HG02852 (cell line): ENCODE measurements at regions not wholly inside any gene's neighbourhood (a gene's known extent, or its start where the extent isn't known, plus 50 kb on each side); places are given as distances from the start of the nearest gene placed in this dataset.
"Not testable (repeated sequence)": the region's sequence is repeated elsewhere in the genome, so short reads cannot be mapped to it uniquely, and the experiment has no call there.

Experiments used
- ATAC-seq: cut with Tn5 transposase; IDR thresholded peaks from one replicate; pipeline ENCODE4 v1.9.1; 2021; ENCODE audit warnings: mild to moderate bottlenecking, moderate library complexity; ENCODE audit not compliant: unreplicated experiment

DNA sequence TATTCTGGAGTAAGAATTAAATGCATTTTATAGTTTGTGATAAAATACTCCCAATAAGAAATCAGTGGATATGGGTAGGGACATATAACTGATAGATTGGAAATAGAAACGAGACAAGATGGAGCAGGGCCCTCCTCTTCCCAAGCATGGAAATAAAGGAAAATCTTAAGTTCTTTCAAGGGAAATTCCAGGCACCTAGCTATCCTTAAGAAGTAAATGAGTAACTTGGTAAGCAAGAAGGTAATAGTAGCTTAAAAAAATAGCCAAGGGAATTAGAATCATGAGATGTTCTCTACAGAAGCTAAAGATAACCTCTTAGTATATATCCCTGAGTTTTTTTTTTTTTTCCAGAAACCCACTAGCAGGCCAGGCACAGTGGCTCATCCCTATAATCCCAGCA, 105.5 kb upstream of the FAM3C start:
- ATAC-seq = no peak

- no peak for ATAC-seq
These were observed 104.4 kb upstream of the FAM3C start for GRCh38 chr7:121500360-121501058.

DNA sequence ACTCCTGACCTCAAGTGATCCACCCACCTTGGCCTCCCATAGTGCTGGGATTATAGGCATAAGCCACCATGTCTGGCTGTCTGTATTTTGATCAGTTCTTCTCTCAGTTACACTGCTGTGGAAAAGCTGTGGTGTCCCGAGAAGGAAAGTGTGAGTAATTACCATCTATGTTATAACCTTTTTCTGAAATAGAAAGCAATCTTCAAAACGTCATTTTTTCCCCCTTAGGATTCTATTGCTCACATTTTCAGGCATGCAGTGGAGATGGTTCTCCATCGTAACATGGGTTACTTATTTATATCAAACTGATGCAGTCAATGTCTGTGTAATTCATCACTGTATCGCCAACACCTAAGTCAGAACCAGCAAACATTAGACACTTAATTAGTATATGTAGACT, 103.5 kb upstream of the FAM3C start:
- no peak for ATAC-seq

GRCh38 chr7:121498816-121499215, 102.7 kb upstream of the FAM3C start:
- no peak for ATAC-seq

DNA sequence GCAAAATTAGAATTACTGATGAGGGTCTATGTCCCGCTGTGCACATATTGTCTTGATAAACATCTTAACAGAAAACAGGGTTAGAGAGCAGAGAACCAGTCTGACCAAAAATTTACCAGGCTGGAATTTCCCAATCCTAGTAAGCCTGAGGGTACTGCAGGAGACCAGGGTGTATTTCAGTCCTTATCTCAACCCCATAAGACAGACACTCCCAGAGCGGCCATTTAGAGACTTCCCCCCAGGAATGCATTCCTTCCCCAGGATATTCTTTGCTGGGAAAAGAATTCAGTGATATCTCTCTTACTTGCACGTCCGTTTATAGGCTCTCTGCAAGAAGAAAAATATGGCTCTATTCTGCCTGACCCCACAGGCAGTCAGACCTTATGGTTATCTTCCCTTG, 101.4 kb upstream of the FAM3C start:
- not testable (repeated sequence) for ATAC-seq

GRCh38 chr7:121494516-121494915, 98.4 kb upstream of the FAM3C start:
- no peak for ATAC-seq

DNA sequence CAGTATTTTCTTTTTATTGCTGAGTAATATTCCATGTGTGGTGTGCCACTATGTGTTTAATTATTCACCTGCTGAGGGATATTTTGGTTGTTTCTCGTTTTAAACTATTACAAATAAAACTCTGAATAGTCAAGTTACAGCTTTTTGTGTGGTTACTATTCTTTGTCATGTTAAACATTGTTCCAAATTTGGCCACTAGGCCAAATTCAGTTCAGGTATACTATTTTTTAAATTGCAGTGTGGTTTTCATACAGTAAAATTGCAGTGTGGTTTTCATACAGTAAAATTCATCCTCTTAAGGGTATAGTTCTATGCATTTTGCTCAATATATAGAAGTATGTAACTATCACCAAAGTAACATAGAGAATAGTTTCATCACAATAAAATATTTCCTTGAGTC, 97.4 kb upstream of the FAM3C start:
- no peak for ATAC-seq

- no peak for ATAC-seq
These were observed 94.2 kb upstream of the FAM3C start for GRCh38 chr7:121490309-121490708.

- ATAC-seq = no peak
These were observed 93.3 kb upstream of the FAM3C start for GRCh38 chr7:121489440-121489839.

GRCh38 chr7:121488111-121488650, 92.1 kb upstream of the FAM3C start:
- no peak for ATAC-seq

GRCh38 chr7:121486590-121486989, 90.5 kb upstream of the FAM3C start:
- no peak for ATAC-seq

DNA sequence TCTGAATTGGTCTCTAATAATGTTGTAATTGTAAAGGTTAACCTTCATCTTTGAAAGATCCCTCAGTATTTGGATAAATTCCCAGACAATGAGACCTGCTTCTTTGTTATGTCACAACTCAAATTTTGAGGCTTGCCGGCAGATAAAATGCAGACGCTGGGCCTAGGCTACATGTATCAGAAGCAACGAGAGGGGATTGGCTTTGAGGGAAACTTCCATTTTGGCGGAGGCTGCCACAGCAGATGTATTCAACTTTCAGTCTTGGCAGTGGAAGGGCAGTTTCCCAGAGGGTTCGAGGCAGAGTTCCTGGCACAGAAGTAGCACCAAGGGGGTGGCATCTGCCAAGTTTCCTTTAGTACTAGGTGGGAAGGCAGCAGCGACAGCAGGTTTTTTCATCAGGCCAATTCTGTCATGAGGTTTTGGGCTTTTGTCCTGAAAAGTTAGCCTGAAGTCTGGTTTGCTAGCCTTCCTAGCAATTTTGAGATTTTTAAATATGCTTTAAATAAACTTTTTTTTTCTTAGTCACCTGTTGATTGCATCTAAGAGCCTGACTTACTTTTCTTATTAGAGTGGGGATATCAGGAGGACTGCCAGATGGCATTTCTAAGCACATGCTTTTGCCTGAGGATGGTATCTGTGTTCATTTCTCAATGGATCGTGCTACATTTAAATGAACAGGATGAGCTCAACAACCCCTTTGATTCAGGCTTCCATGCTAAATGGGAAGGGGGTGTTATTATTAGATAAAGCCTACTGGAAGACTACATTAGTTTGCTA, 89.5 kb upstream of the FAM3C start:
- ATAC-seq = no peak

DNA sequence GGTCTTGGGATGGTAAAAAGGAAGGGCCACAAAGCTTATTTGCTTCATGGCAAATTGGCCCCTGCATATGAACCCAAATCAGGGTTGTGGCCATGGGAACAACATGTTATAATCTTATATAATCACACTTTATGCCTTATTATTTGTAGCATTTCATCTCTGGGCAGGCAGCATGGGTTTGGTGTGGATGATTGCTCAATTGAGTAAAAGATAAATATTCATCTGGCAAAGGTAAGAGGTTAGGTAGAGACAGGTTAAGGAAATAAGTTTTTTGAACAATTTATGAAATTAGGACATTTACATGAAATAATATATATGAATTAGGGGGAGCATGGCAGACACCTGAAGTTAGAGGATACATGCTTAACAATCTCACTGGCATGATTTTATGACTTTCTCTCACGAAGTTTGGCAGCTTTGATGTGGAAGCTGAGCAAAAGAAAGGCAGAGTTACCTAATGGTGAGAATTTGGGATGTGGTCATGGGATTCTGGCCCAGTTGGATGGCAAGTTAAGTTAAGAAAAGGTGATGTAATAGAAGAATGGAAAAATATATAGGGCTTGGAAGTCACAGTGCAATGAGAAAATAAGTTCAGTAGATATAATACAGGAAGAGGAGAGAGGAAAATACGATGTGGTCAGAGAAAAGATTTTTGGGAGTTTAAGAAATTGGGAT, 88.1 kb upstream of the FAM3C start:
- ATAC-seq = no peak

DNA sequence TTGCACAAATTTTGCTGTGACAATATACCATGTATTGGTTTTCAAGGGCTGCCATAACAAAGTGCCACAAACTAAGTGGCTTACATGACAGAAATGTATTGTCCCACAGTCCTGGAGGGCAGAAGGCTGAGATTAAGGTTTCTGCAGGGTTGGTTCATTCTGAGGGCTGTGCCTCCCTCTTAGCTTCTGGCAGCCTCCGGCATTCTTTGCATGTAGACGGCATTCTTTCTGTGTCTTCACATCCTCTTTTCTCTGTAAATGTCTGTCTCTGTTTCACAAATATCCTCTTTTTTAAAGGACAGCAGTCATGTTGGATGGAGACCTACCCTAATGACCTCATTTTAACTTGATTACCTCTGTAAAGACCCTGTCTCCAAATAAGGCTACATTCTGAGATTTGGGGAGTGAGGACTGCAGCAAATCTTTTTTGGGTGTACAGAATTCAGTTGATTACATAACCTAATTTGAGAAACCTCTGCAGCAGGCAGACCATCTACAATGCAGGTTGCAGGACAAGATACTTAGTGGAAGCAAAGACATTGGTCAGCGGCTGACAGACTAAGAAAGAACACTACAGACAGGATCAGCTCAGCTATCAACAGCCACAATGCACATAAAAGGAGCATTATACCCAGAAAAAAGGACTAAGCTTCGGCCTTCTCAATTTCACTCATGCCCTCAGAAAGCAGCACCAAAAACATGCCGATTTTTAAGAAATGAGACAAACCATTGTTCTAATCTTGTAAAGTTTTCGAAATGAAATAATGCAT, 84.6 kb upstream of the FAM3C start:
- ATAC-seq = no peak

DNA sequence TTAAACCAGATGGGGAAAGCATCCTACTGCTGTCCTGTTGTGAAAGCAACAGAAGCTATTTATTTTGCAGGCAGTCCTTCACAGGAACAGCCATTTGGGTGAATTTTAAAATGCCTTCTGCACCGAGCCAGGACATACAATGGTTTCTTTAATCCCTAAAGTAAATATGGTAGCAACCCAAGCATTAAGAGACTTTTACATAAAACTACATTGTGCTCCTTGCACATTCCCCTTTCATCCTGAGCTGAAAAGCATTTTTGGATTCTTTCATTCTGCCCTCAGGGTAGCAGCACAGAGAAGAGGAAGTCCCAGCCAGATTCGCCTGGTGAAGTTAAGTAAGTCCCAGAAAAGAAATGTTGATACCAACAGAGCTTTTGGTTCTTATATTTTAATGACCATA, 84.0 kb upstream of the FAM3C start:
- no peak for ATAC-seq

- no peak for ATAC-seq
These were observed 83.4 kb upstream of the FAM3C start for GRCh38 chr7:121479466-121479865.

GRCh38 chr7:121475806-121476205, 79.7 kb upstream of the FAM3C start:
- ATAC-seq = no peak

DNA sequence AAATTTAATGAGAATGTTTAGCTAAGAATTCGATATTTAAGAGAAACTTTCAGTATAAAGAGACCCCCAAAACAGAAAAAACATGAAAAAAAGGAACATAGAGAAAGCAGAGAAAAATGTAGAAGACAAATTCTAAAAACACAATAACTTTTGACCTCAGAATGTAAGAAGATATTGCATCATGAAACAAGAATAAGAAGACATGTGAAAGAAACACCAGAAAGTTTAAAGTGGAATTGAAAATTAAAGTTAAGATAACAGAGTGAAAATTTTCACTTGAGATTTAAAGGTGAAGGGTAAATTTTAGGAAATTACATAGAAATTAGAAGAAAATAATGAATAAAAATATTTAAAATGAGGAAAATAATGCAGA, 78.2 kb upstream of the FAM3C start:
- no peak for ATAC-seq

GRCh38 chr7:121473645-121474300, 77.7 kb upstream of the FAM3C start:
- ATAC-seq = no peak

DNA sequence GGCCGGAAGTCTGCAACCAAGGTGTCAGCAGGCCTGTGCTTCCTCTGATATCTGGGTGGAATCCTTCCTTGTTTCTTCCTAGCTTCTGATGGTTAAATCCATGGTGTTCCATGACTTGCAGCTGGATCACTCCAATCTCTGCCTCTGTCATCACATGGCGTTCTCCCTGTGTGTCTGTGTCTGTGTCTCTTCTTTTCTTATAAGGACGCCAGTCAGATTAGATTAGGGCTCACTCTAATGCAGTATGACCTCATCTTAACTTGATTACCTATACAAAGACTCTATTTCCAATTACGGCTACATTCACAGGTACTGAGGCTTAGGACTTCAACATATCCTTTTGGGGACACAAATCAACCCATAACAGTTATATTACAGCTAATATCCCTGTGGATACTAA, 70.3 kb upstream of the FAM3C start:
- ATAC-seq = no peak

DNA sequence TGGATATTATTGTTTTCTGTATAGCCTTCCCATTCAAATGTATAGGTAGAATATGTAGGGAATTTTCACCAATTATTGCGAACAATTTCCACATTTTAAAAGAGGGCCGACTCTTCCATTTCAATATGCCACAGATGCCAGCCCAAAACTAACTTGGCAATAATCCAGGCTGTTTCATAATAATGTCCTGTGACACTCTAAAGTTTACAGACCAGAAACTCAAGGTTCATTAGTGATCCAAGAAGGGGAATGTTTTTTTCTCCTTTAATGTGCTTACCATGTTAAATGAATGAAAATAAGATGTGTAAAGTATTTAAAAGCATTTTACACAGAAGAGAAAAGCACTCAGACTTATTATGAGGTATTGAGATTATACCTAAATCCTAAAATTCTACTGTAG, 63.0 kb upstream of the FAM3C start:
- ATAC-seq = no peak
